H1 (cell line): ENCODE measurements at regions not wholly inside any gene's neighbourhood (a gene's known extent, or its start where the extent isn't known, plus 50 kb on each side); places are given as distances from the start of the nearest gene placed in this dataset.

Experiments used
- CTCF ChIA-PET: fragments of 300-600 bp; sonication (Branson Sonifier 250); formaldehyde crosslinking; loops from one replicate; lab custom pipeline; 2021; ENCODE audit not compliant: partially characterized antibody; lab: Charles Lee
- POLR2A ChIA-PET: fragments of 300-600 bp; sonication (Branson Sonifier 250); formaldehyde crosslinking; loops from one replicate; lab custom pipeline; 2021; ENCODE audit warnings: inconsistent platforms; ENCODE audit not compliant: partially characterized antibody; lab: Charles Lee
- DNase-seq, 2 experiments: peaks; one replicate each; pipeline versions ENCODE4 v3.0.0 to v3.0.0-alpha.2; 2010 to 2022; ENCODE audit warnings: low spot score in 2 of 2, low read depth in 1 of 2, mixed read lengths in 1 of 2
- FAIRE-seq: peaks from 2 replicates; lab custom pipeline; 2011; peaks lifted over from hg19 to GRCh38; lab: Jason Lieb, UNC
- H2AFZ ChIP-seq: 2 replicates; pipeline ENCODE4 v1.8.1; 2012; ENCODE audit warnings: low read length, inconsistent platforms
- H2AK5ac ChIP-seq: 2 replicates; pipeline ENCODE4 v1.6.1; 2013; ENCODE audit warnings: low read depth, low read length
- H2BK120ac ChIP-seq: replicated peaks from 2 replicates; pipeline ENCODE3; 2013; ENCODE audit warnings: low read depth, low read length, inconsistent platforms
- H2BK12ac ChIP-seq: 2 replicates; pipeline ENCODE4 v1.6.1; 2013; ENCODE audit warnings: low read depth, low read length
- H2BK15ac ChIP-seq: 2 replicates; pipeline ENCODE4 v1.6.1; 2013; ENCODE audit warnings: low read length
- H2BK20ac ChIP-seq: 2 replicates; pipeline ENCODE4 v1.6.1; 2013; ENCODE audit warnings: low read length
- H2BK5ac ChIP-seq: 2 replicates; pipeline ENCODE4 v1.6.1; 2013; ENCODE audit warnings: low read depth, low read length
- H3K14ac ChIP-seq: 2 replicates; pipeline ENCODE4 v1.6.1; 2013; ENCODE audit warnings: inconsistent platforms; ENCODE audit not compliant: insufficient read length
- H3K18ac ChIP-seq: 2 replicates; pipeline ENCODE4 v1.6.1; 2013; ENCODE audit warnings: low read length; ENCODE audit errors: extremely low read depth
- H3K23ac ChIP-seq: 2 replicates; pipeline ENCODE4 v1.6.1; 2013; ENCODE audit warnings: inconsistent platforms; ENCODE audit not compliant: insufficient read length
- H3K23me2 ChIP-seq: 2 replicates; pipeline ENCODE4 v1.6.1; 2013; ENCODE audit warnings: low read depth, low read length
- H3K27ac ChIP-seq: 2 replicates; pipeline ENCODE4 v1.6.1; 2011; ENCODE audit warnings: low read depth, low read length, inconsistent platforms
- H3K27me3 ChIP-seq, 4 experiments: replicated peaks in 1 of 4; 1 replicate in 1 of 4; 2 replicates in 3 of 4; pipeline versions ENCODE4 v1.6.1 to v1.8.1; 2011 to 2013; ENCODE audit warnings: low read length in 3 of 4, mild to moderate bottlenecking in 3 of 4, inconsistent platforms in 2 of 4, mixed read lengths in 2 of 4, moderate library complexity in 1 of 4; ENCODE audit not compliant: control insufficient read depth in 3 of 4, insufficient read depth in 3 of 4; ENCODE audit errors: extremely low read depth in 1 of 4
- H3K36me3 ChIP-seq, 4 experiments: 2 replicates each; pipeline versions ENCODE4 v1.6.1 to v1.8.1; 2011 to 2013; ENCODE audit warnings: mild to moderate bottlenecking in 4 of 4, low read length in 3 of 4, moderate library complexity in 2 of 4, control low read depth in 1 of 4, inconsistent platforms in 1 of 4; ENCODE audit not compliant: insufficient read depth in 4 of 4, control insufficient read depth in 2 of 4
- H3K4ac ChIP-seq: replicated peaks from 2 replicates; pipeline ENCODE3; 2013; ENCODE audit warnings: low read length, low read depth, mixed read lengths, inconsistent platforms; ENCODE audit not compliant: insufficient read length
- H3K4me1 ChIP-seq, 4 experiments: replicated peaks in 1 of 4; 1 replicate in 1 of 4; 2 replicates in 3 of 4; pipeline versions ENCODE4 v1.6.1 to v1.8.1; 2011 to 2013; ENCODE audit warnings: low read length in 3 of 4, inconsistent platforms in 2 of 4, mixed read lengths in 1 of 4; ENCODE audit not compliant: insufficient read depth in 4 of 4, control insufficient read depth in 3 of 4
- H3K4me2 ChIP-seq, 2 experiments: 2 replicates each; pipeline versions ENCODE4 v1.6.1 to v1.8.1; 2011 to 2013; ENCODE audit warnings: low read depth in 2 of 2, low read length in 2 of 2, control low read depth in 1 of 2, inconsistent platforms in 1 of 2, mild to moderate bottlenecking in 1 of 2; ENCODE audit not compliant: insufficient read depth in 1 of 2
- H3K4me3 ChIP-seq, 4 experiments: fragments of 200-600, 300-600 bp in 1 of 4; sonication (generic), shearing (Covaris generic), sonication (Bioruptor Twin) in 1 of 4; 2 replicates each; pipeline versions ENCODE4 v1.5.1 to v1.8.1; 2011 to 2016; ENCODE audit warnings: low read length in 4 of 4, low read depth in 3 of 4, control low read depth in 2 of 4, inconsistent platforms in 2 of 4, mild to moderate bottlenecking in 2 of 4, mixed read lengths in 1 of 4, moderate library complexity in 1 of 4; ENCODE audit not compliant: insufficient read depth in 2 of 4; ENCODE audit errors: extremely low read depth in 1 of 4
- H3K56ac ChIP-seq: replicated peaks from 2 replicates; pipeline ENCODE3; 2013; ENCODE audit warnings: low read depth, mild to moderate bottlenecking, mixed read lengths, low read length, inconsistent platforms; ENCODE audit not compliant: insufficient read length
- H3K79me1 ChIP-seq: 2 replicates; pipeline ENCODE4 v1.6.1; 2013; ENCODE audit warnings: low read depth, low read length, control low read depth
- H3K79me2 ChIP-seq, 2 experiments: 2 replicates each; pipeline versions ENCODE4 v1.6.1 to v1.8.1; 2012 to 2013; ENCODE audit warnings: low read length in 2 of 2, mild to moderate bottlenecking in 2 of 2, inconsistent platforms in 1 of 2; ENCODE audit not compliant: insufficient read depth in 2 of 2, control insufficient read depth in 1 of 2
- H3K9ac ChIP-seq, 4 experiments: replicated peaks in 1 of 4; 1 replicate in 1 of 4; 2 replicates in 3 of 4; pipeline versions ENCODE4 v1.6.1 to v1.8.1; 2011 to 2013; ENCODE audit warnings: low read depth in 3 of 4, low read length in 3 of 4, control low read depth in 2 of 4, mild to moderate bottlenecking in 2 of 4, moderate library complexity in 2 of 4, inconsistent platforms in 1 of 4; ENCODE audit errors: extremely low read depth in 1 of 4
- H3K9me3 ChIP-seq, 2 experiments: 2 replicates each; pipeline versions ENCODE4 v1.6.1 to v1.8.1; 2012 to 2013; ENCODE audit warnings: mild to moderate bottlenecking in 2 of 2, moderate library complexity in 2 of 2, control low read depth in 1 of 2, inconsistent platforms in 1 of 2, low read depth in 1 of 2, low read length in 1 of 2, mixed read lengths in 1 of 2; ENCODE audit not compliant: insufficient read depth in 2 of 2
- H4K20me1 ChIP-seq, 2 experiments: replicated peaks in 1 of 2; 2 replicates each; pipeline versions ENCODE3 to v1.8.1; 2011 to 2013; ENCODE audit warnings: inconsistent platforms in 2 of 2, low read length in 2 of 2, mild to moderate bottlenecking in 1 of 2; ENCODE audit not compliant: insufficient read depth in 2 of 2, control insufficient read depth in 1 of 2
- H4K5ac ChIP-seq: 2 replicates; pipeline ENCODE4 v1.6.1; 2013; ENCODE audit warnings: low read length, low read depth, mixed read lengths, inconsistent platforms; ENCODE audit not compliant: insufficient read length
- H4K8ac ChIP-seq: 2 replicates; pipeline ENCODE4 v1.8.0; 2013; ENCODE audit warnings: mild to moderate bottlenecking, moderate library complexity, low read length, inconsistent platforms; ENCODE audit not compliant: insufficient read depth; ENCODE audit errors: extremely low read depth
- H4K91ac ChIP-seq: replicated peaks from 2 replicates; pipeline ENCODE3; 2013; ENCODE audit warnings: low read length, mixed read lengths, inconsistent platforms; ENCODE audit not compliant: insufficient read length
- ASH2L ChIP-seq: fragments of 200-600, 300-600 bp; sonication (generic); IDR thresholded peaks from one replicate; pipeline ENCODE4 v1.7.1; 2017; ENCODE audit warnings: low read length
- CBX8 ChIP-seq: fragments of 300-800, 300-1000 bp; sonication (generic); IDR thresholded peaks from 2 replicates; pipeline ENCODE4 v1.7.1; 2016; ENCODE audit warnings: low read depth, low read length, borderline replicate concordance
- EZH2 ChIP-seq: fragments of 200-600 bp; sonication (generic); IDR thresholded peaks from 2 replicates; pipeline ENCODE4 v1.7.1; 2012; ENCODE audit warnings: low read depth, mild to moderate bottlenecking, moderate library complexity, low read length, inconsistent platforms; ENCODE audit not compliant: severe bottlenecking
- GTF2F1 ChIP-seq: IDR thresholded peaks from 2 replicates; pipeline ENCODE4 v1.6.1; 2012; ENCODE audit warnings: low read depth, low read length, improper control_type of control experiment, borderline replicate concordance
- KDM5A ChIP-seq: fragments of 200-600 bp; IDR thresholded peaks from 2 replicates; pipeline ENCODE4 v1.7.1; 2012; ENCODE audit warnings: mild to moderate bottlenecking, low read length, inconsistent platforms, mixed read lengths
- POU5F1 ChIP-seq: IDR thresholded peaks from 2 replicates; pipeline ENCODE4 v1.6.1; 2011; ENCODE audit warnings: low read depth, mild to moderate bottlenecking, low read length, moderate library complexity
- TAF1 ChIP-seq: IDR thresholded peaks from 2 replicates; pipeline ENCODE4 v1.6.1; 2011; ENCODE audit warnings: mild to moderate bottlenecking, low read depth, low read length
- TCF12 ChIP-seq: IDR thresholded peaks from 2 replicates; pipeline ENCODE4 v1.6.1; 2011; ENCODE audit warnings: low read depth, mild to moderate bottlenecking, low read length
- TEAD4 ChIP-seq: IDR thresholded peaks from 2 replicates; pipeline ENCODE4 v1.6.1; 2012; ENCODE audit warnings: low read depth, low read length, inconsistent platforms, mixed read lengths
- USF2 ChIP-seq: IDR thresholded peaks from 2 replicates; pipeline ENCODE4 v1.6.1; 2011; ENCODE audit warnings: low read length, improper control_type of control experiment
- WGBS, 2 experiments: shearing (Covaris generic) in 1 of 2; methylation state at CpG; one replicate each; pipeline versions ENCODE4 v1.1.6 to v1.1.7; 2013 to 2015; ENCODE audit warnings: low lambda C conversion rate in 2 of 2, mixed read lengths in 2 of 2, inconsistent platforms in 1 of 2, low coverage in 1 of 2, missing lambda C conversion rate in 1 of 2; ENCODE audit not compliant: insufficient replicate concordance in 2 of 2, insufficient coverage in 1 of 2, insufficient read length in 1 of 2; ENCODE audit errors: extremely low coverage in 1 of 2, missing lambda C conversion rate in 1 of 2; 5-methylcytosine and 5-hydroxymethylcytosine counted together

GRCh38 chr5:71860048-71860447, 141.0 kb downstream of the CARTPT start:
- peak; percentile 36 for FAIRE-seq
- TF ChIP-seq USF2 (no peak), TAF1 (no peak), GTF2F1 (no peak), TEAD4 (peak; percentile 67; the same call in 1 of the 2 replicates), CBX8 (no peak), KDM5A (no peak), TCF12 (peak; percentile 63; the same call in 1 of the 2 replicates), EZH2 (no peak), POU5F1 (0 out of 2 replicates have a peak, but pooled peaks have one; percentile 59), ASH2L (no peak)

More at GRCh38 chr5:71860048-71860447, 141.0 kb downstream of the CARTPT start:
- no peak overlapping the region for H2BK5ac ChIP-seq
- H3K9me3 ChIP-seq = no peaks in the 10 kb centered on the region
- H3K4me2 ChIP-seq = no peak overlapping the region
- no peak overlapping the region for H3K4me3 ChIP-seq
- ChIA-PET CTCF (interaction anchor here (0.7 kb wide), 1 partner anchor 43 kb away, joined by 3 read pairs; no protein-coding TSS in a partner anchor), POLR2A (no interaction called here)
- no peaks in the 10 kb centered on the region for H3K23me2 ChIP-seq
- H4K91ac ChIP-seq = no peak overlapping the region
- H2BK15ac ChIP-seq = no peak overlapping the region
- H4K8ac ChIP-seq = no peak overlapping the region
- no peak overlapping the region for H2BK120ac ChIP-seq
- H3K27ac ChIP-seq = no peak overlapping the region
- H3K9ac ChIP-seq = no peak overlapping the region
- no peaks in the 10 kb centered on the region for H4K20me1 ChIP-seq
- H3K27me3 ChIP-seq = no peaks in the 10 kb centered on the region
- no peak overlapping the region for H2AK5ac ChIP-seq
- no peaks in the 10 kb centered on the region for H3K79me1 ChIP-seq
- no peak overlapping the region for H3K14ac ChIP-seq
- H3K23ac ChIP-seq = no peak overlapping the region
- H2BK20ac ChIP-seq = no peak overlapping the region
- H3K18ac ChIP-seq = no peak overlapping the region
- WGBS, 2 experiments = 78% methylated on average over 3 of the region's 3 CpGs; no CpG with 5 or more reads in 1 of the 2 experiments
- no peak overlapping the region for H2BK12ac ChIP-seq
- H3K4ac ChIP-seq = no peak overlapping the region
- no peak overlapping the region for H2AFZ ChIP-seq
- H3K4me1 ChIP-seq = peaks cover 0 to 6% (median 2%) of the 10 kb centered on the region in 4 experiments; a peak in 1 of 7 replicates
- H3K36me3 ChIP-seq = no peaks in the 10 kb centered on the region
- DNase-seq = no peak
- no peak overlapping the region for H4K5ac ChIP-seq
- H3K56ac ChIP-seq = no peak overlapping the region
- H3K79me2 ChIP-seq = no peaks in the 10 kb centered on the region
